ENCODE measurements at regions not wholly inside any gene's neighbourhood (a gene's known extent, or its start where the extent isn't known, plus 50 kb on each side); places are given as distances from the start of the nearest gene placed in this dataset.

DNA sequence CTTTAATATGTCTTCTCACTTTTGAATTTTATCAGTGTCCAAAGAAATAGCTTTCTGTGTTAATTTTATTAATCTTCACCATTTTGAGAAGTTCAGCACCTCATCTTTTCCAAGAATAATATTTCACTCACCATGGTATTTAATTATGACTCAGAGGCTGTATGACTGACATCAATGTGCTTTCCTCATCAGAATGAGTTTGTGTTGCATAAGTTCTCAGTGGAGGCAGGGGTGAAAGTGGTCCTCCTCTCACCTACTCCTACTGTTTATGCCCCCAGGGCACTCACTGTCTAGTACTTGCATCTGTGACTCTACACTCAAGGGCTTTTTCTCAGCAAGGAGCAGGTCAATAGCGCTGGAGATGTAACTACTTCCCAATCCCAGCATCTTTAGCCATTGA is 905.3 kb upstream of the INTU start:
- TF ChIP-seq, protein P1, sequence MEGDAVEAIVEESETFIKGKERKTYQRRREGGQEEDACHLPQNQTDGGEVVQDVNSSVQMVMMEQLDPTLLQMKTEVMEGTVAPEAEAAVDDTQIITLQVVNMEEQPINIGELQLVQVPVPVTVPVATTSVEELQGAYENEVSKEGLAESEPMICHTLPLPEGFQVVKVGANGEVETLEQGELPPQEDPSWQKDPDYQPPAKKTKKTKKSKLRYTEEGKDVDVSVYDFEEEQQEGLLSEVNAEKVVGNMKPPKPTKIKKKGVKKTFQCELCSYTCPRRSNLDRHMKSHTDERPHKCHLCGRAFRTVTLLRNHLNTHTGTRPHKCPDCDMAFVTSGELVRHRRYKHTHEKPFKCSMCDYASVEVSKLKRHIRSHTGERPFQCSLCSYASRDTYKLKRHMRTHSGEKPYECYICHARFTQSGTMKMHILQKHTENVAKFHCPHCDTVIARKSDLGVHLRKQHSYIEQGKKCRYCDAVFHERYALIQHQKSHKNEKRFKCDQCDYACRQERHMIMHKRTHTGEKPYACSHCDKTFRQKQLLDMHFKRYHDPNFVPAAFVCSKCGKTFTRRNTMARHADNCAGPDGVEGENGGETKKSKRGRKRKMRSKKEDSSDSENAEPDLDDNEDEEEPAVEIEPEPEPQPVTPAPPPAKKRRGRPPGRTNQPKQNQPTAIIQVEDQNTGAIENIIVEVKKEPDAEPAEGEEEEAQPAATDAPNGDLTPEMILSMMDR (IDR thresholded peaks at IDR 0.05; ENCODE audit: borderline replicate concordance, insufficient read depth, low read depth, low read length), result no peak

DNA sequence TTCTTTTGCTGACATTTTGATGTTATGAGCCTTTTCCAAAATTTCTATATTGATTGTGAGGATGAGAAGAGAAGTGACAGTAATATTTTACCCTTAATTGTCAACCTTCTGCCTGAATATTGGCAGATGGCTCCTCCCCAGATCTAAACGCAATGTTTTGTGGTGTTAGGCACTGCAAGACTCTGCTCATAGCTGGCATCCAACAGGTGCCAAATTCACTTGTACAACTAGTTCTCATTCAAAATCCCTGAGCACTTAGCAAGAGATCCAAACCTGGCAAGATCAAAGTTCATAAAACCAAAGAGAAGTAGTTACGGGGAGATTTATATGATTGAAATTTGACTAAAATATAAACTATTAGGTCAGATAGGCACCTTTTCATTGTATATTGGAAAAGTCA is 901.7 kb upstream of the INTU start:
- TF ChIP-seq, protein P1 (IDR thresholded peaks at IDR 0.05; ENCODE audit: borderline replicate concordance, insufficient read depth, low read depth, low read length), result no peak
- no peak overlapping the region for H3K4me3 ChIP-seq (ENCODE audit: low read depth, low read length)

More for the DNA sequence above, 905.3 kb upstream of the INTU start:
- no peak overlapping the region for H3K4me3 ChIP-seq (ENCODE audit: low read depth, low read length)

DNA sequence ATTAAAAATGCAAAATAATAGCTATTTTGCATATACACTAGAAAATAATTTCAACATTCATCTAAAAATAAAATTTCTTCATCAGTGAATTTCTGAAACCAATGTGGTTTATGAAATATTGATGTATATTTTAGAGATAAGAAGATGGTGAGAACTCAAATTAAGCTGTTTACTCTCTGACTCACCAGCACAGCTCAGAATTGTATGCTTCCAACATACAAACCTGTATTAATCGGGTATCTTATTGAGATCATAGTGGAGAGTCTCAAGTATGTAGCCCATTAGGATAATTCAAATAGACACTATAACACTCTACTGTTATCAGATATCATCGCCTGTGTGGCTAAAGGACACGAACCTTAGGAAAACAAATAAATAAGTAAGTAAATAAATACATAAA is 899.5 kb upstream of the INTU start:
- TF ChIP-seq, protein P1 (IDR thresholded peaks at IDR 0.05; ENCODE audit: borderline replicate concordance, insufficient read depth, low read depth, low read length), result no peak
- no peak overlapping the region for H3K4me3 ChIP-seq (ENCODE audit: low read depth, low read length)

DNA sequence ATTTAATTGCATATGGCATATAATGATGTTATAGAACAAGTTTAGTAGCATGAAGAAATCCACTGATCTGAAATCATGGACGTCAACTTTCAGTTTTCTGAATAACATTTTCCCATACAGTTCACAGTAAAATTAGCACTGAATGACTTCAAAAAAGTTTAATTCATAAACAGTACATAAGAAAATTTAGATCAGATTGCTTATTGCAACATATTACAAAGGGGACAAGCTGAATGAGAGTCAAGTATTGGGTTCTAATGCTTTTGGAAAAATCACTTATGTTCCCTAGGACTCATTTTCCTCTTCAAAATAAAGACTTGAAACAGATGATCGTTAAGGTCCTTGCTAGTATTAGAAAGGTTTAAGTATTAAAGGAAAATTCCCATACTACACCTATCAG is 898.3 kb upstream of the INTU start:
- TF ChIP-seq, protein P1 (IDR thresholded peaks at IDR 0.05; ENCODE audit: borderline replicate concordance, insufficient read depth, low read depth, low read length), result no peak
- no peak overlapping the region for H3K4me3 ChIP-seq (ENCODE audit: low read depth, low read length)

DNA sequence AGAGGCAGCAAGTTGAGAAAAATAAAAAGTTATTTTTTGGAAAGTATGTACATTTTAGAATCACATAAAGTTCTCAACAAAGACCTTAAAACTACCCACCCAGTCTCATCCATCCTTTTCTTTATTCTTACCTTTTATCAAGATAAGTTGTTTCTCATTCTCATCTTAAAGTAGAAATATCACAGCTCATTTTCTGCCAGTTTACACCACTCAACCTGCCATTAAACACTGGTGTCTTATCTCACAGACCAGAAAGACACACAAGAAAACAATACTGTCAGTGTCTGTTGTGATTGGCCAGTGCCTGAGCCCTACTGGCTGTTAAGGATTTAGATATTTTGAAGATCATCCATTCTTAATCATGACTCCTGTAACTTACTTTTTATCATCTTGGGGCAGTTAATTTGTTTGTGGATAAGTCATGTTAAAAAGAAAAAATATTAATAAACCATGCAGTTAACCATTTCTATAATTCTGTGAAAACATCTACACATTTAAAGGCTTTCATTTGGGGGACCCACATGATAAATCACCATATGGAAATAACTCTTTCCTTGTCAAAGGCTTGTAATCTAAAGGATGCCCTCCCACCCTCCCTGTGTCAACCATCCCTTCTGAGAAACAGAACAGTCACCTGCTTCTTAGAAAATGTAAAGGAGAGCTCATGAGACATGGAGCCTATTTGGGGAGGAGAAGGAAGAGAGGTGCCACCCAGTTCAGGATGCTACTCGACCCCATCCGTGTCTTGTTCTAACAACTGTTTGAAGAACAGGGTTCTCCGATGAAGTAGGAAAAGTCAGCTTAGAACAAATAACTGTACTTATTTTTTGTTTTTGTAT is 897.2 kb upstream of the INTU start:
- TF ChIP-seq, protein P1 (IDR thresholded peaks at IDR 0.05; ENCODE audit: borderline replicate concordance, insufficient read depth, low read depth, low read length), result no peak
- no peak overlapping the region for H3K4me3 ChIP-seq (ENCODE audit: low read depth, low read length)

DNA sequence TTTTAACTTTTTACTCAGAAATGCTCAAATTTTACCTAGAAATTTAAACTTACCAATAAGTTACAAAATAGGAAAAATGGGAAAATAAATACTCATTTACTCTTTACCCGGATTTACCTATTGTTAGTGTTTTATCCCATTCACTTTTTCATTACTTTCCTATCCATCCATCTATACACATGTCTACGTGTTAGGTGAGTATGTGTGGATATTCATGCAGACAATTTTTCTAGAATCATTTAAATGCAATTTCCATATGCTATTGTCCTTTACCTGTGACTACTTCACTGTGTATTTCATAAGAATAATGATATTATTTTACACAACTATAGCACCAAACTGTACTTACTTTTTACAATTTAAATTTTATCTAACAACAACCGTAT is 896.6 kb upstream of the INTU start:
- TF ChIP-seq, protein P1 (IDR thresholded peaks at IDR 0.05; ENCODE audit: borderline replicate concordance, insufficient read depth, low read depth, low read length), result no peak
- no peak overlapping the region for H3K4me3 ChIP-seq (ENCODE audit: low read depth, low read length)

DNA sequence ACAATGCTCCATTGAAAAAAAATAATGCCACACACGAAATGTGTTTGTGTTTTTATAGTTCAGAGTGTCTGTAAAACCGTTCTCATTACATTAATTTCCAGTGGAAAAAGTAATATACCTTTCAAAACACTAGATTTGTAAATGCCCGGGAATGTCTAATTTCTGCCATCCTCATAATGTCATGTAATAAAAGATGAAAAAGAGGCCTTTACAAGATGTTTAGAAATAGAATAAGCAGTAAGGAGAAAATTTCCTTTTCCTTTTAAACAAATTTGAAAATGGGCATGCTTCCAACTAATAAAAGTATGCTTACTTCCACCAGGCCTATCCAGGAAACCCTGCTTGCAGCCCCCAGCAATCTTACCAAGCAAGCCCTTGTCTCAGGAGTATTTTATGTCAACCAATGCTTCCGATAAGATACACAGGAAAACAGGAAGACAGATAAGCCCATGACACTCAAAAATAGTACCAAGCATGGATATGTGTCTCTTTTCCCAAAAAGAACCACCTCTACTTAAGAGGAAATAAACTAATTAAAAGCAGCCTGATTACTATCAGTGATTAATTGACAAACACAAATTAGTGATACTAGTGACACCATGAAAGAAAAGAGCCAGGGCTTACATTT is 894.7 kb upstream of the INTU start:
- TF ChIP-seq, protein P1 (IDR thresholded peaks at IDR 0.05; ENCODE audit: borderline replicate concordance, insufficient read depth, low read depth, low read length), result no peak
- H3K4me3 ChIP-seq (ENCODE audit: low read depth, low read length), result no peak overlapping the region

Data from GM12875 (cell line).